C4-2B (cell line): ENCODE measurements at regions not wholly inside any gene's neighbourhood (a gene's known extent, or its start where the extent isn't known, plus 50 kb on each side); places are given as distances from the start of the nearest gene placed in this dataset.

Source experiments
- ZFX ChIP-seq: fragments of 450-650 bp; IDR thresholded peaks from 2 replicates; pipeline ENCODE4 v1.6.1; 2017
- TF ChIP-seq, protein P1 (sequence below): fragments of 450-650 bp; conservative IDR thresholded peaks from 2 replicates; pipeline ENCODE4 v1.5.1; 2017; ENCODE audit warnings: mild to moderate bottlenecking

DNA sequence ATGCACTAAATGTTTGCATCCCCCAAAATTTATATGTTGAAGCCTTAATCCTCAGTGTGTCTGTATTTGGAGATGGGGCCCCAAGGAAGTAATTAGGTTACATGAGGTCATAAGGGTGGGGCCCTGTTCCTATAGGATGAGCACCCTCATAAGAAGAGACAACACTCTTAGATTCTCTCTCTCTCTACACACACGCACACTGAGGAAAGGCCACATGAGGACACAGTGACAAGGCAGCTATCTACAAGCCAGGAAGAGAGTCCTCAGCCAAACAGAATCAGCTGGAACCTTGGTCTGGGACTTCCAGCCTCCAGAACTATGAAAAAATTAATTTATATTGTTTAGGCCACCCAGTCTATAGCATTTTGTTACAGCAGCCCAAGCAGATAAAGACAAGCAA lies 69.3 kb upstream of the NOCT start:
- TF ChIP-seq, protein P1, sequence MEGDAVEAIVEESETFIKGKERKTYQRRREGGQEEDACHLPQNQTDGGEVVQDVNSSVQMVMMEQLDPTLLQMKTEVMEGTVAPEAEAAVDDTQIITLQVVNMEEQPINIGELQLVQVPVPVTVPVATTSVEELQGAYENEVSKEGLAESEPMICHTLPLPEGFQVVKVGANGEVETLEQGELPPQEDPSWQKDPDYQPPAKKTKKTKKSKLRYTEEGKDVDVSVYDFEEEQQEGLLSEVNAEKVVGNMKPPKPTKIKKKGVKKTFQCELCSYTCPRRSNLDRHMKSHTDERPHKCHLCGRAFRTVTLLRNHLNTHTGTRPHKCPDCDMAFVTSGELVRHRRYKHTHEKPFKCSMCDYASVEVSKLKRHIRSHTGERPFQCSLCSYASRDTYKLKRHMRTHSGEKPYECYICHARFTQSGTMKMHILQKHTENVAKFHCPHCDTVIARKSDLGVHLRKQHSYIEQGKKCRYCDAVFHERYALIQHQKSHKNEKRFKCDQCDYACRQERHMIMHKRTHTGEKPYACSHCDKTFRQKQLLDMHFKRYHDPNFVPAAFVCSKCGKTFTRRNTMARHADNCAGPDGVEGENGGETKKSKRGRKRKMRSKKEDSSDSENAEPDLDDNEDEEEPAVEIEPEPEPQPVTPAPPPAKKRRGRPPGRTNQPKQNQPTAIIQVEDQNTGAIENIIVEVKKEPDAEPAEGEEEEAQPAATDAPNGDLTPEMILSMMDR = no peak
- TF ChIP-seq ZFX = no peak
